PC-9 (cell line): ENCODE measurements at regions not wholly inside any gene's neighbourhood (a gene's known extent, or its start where the extent isn't known, plus 50 kb on each side); places are given as distances from the start of the nearest gene placed in this dataset.

Source experiments
- BruUV-seq: library from RNA; stranded (reverse); fragments of 400-500 nt; replicated peaks from 2 replicates; lab custom pipeline; 2021; lab: Mats Ljungman, UMichigan
- CTCF ChIA-PET: fragments of 300-600 bp; sonication (Branson Sonifier 250); formaldehyde crosslinking; loops from one replicate; lab custom pipeline; 2022; ENCODE audit warnings: antibody characterized with exemption; lab: Charles Lee
- POLR2A ChIA-PET: fragments of 300-600 bp; sonication (Branson Sonifier 250); formaldehyde crosslinking; loops from one replicate; lab custom pipeline; 2022; ENCODE audit warnings: antibody characterized with exemption; ENCODE audit not compliant: unreplicated experiment; lab: Charles Lee
- DNase-seq, 2 experiments: peaks; one replicate each; pipeline versions ENCODE4 v3.0.0 to v3.0.0-alpha.2; 2015 to 2022; ENCODE audit warnings: mixed read lengths in 1 of 2
- H2AFZ ChIP-seq: fragments of 200-600 bp; sonication (generic); 2 replicates; pipeline ENCODE4 v1.8.1; 2017; ENCODE audit warnings: antibody characterized with exemption
- H3F3A ChIP-seq: fragments of 200-600 bp; sonication (generic); 2 replicates; pipeline ENCODE4 v1.8.1; 2017; ENCODE audit warnings: antibody characterized with exemption, mild to moderate bottlenecking, low read depth; ENCODE audit not compliant: insufficient read depth
- H3K27ac ChIP-seq: fragments of 200-600 bp; sonication (generic); 2 replicates; pipeline ENCODE4 v1.6.1; 2016; ENCODE audit warnings: mixed run types
- H3K27me3 ChIP-seq: fragments of 200-600 bp; sonication (generic); 2 replicates; pipeline ENCODE4 v1.6.1; 2016; ENCODE audit warnings: low read depth, mixed run types; ENCODE audit not compliant: insufficient read depth
- H3K36me3 ChIP-seq: fragments of 200-600 bp; sonication (generic); 2 replicates; pipeline ENCODE4 v1.6.1; 2016; ENCODE audit warnings: low read depth, mixed run types
- H3K4me1 ChIP-seq: fragments of 200-600 bp; sonication (generic); replicated peaks from 2 replicates; pipeline ENCODE4 v1.6.1; 2016; ENCODE audit warnings: mixed run types; ENCODE audit not compliant: insufficient read depth
- H3K4me2 ChIP-seq: fragments of 200-600 bp; sonication (generic); 2 replicates; pipeline ENCODE4 v1.6.1; 2017; ENCODE audit warnings: mixed run types
- H3K4me3 ChIP-seq: fragments of 200-600 bp; sonication (generic); 2 replicates; pipeline ENCODE4 v1.6.1; 2016; ENCODE audit warnings: mixed run types
- H3K79me2 ChIP-seq: fragments of 200-600 bp; sonication (generic); 2 replicates; pipeline ENCODE4 v1.6.1; 2017; ENCODE audit warnings: low read depth, mixed run types
- H3K9me2 ChIP-seq: fragments of 200-600 bp; sonication (generic); 2 replicates; pipeline ENCODE4 v1.8.1; 2017; ENCODE audit warnings: mild to moderate bottlenecking; ENCODE audit not compliant: insufficient read depth
- H3K9me3 ChIP-seq: fragments of 200-600 bp; sonication (generic); 2 replicates; pipeline ENCODE4 v1.8.1; 2016; ENCODE audit warnings: low read depth; ENCODE audit not compliant: insufficient read depth
- H4K20me1 ChIP-seq: fragments of 200-600 bp; sonication (generic); 2 replicates; pipeline ENCODE4 v1.8.1; 2017; ENCODE audit not compliant: insufficient read depth
- CTCF ChIP-seq: fragments of 200-600 bp; sonication (generic); conservative IDR thresholded peaks from 2 replicates; pipeline ENCODE4 v1.6.1; 2017; ENCODE audit warnings: mixed run types, antibody characterized with exemption, mild to moderate bottlenecking, moderate library complexity
- EZH2 ChIP-seq: fragments of 200-600 bp; sonication (generic); IDR thresholded peaks from 2 replicates; pipeline ENCODE4 v1.8.0; 2017; ENCODE audit warnings: antibody characterized with exemption, low read depth
- intact Hi-C: fragments of 100-400 bp; cut with micrococcal nuclease; formaldehyde crosslinking; loops from one replicate; pipeline ENCODE4 v1.10.0; 2022; ENCODE audit not compliant: unreplicated experiment

GRCh38 chr18:40738321-40738880 is 1216.6 kb upstream of the PIK3C3 start:
- BruUV-seq: no TSS peak
- intact Hi-C loops: no loop called here
- ChIA-PET POLR2A (no interaction called here), CTCF (no interaction called here)
- H3K27me3 ChIP-seq: no peaks in the 10 kb centered on the region
- no peak for TF ChIP-seq CTCF
- TF ChIP-seq EZH2: no peak
- H3K79me2 ChIP-seq: no peaks in the 10 kb centered on the region
- H4K20me1 ChIP-seq: no peaks in the 10 kb centered on the region
- H3K4me1 ChIP-seq: no peaks in the 10 kb centered on the region
- H3F3A ChIP-seq: no peaks in the 10 kb centered on the region
- no peak for DNase-seq
- no peaks in the 10 kb centered on the region for H3K9me2 ChIP-seq
- no peak overlapping the region for H3K27ac ChIP-seq
- no peak overlapping the region for H2AFZ ChIP-seq
- H3K36me3 ChIP-seq: no peaks in the 10 kb centered on the region
- H3K4me3 ChIP-seq: no peak overlapping the region
- H3K4me2 ChIP-seq: no peak overlapping the region
- no peaks in the 10 kb centered on the region for H3K9me3 ChIP-seq

- TF ChIP-seq EZH2: no peak
- no peak for TF ChIP-seq CTCF
- Histone ChIP-seq H3K9me2 (no peaks in the 10 kb centered on the region), H4K20me1 (no peaks in the 10 kb centered on the region), H3F3A (no peaks in the 10 kb centered on the region), H3K4me3 (no peak overlapping the region), H3K27ac (no peak overlapping the region), H3K36me3 (no peaks in the 10 kb centered on the region), H3K9me3 (no peaks in the 10 kb centered on the region), H3K27me3 (no peaks in the 10 kb centered on the region), H2AFZ (no peak overlapping the region), H3K4me1 (no peaks in the 10 kb centered on the region), H3K79me2 (no peaks in the 10 kb centered on the region), H3K4me2 (no peak overlapping the region)
- ChIA-PET CTCF (no interaction called here), POLR2A (no interaction called here)
- no peak for DNase-seq
- intact Hi-C loops: no loop called here
- no TSS peak for BruUV-seq
Measured at GRCh38 chr18:40708726-40709125, 1246.3 kb upstream of the PIK3C3 start.

- no peaks in the 10 kb centered on the region for H4K20me1 ChIP-seq
- DNase-seq: no peak
- no peak overlapping the region for H3K4me3 ChIP-seq
- CTCF ChIA-PET: no interaction called here
- intact Hi-C loops: no loop called here
- no peaks in the 10 kb centered on the region for H3K36me3 ChIP-seq
- H3K4me2 ChIP-seq: no peak overlapping the region
- H3F3A ChIP-seq: no peaks in the 10 kb centered on the region
- H3K27me3 ChIP-seq: no peaks in the 10 kb centered on the region
- POLR2A ChIA-PET: no interaction called here
- H3K4me1 ChIP-seq: no peaks in the 10 kb centered on the region
- BruUV-seq: no TSS peak
- TF ChIP-seq CTCF (no peak), EZH2 (no peak)
- H3K9me3 ChIP-seq: no peaks in the 10 kb centered on the region
- H3K27ac ChIP-seq: no peak overlapping the region
- H3K79me2 ChIP-seq: no peaks in the 10 kb centered on the region
- no peaks in the 10 kb centered on the region for H3K9me2 ChIP-seq
- H2AFZ ChIP-seq: no peak overlapping the region
Measured at GRCh38 chr18:40707797-40708196, 1247.2 kb upstream of the PIK3C3 start.
